Tibial nerve (tissue), 3 donors: ENCODE measurements at regions not wholly inside any gene's neighbourhood (a gene's known extent, or its start where the extent isn't known, plus 50 kb on each side); places are given as distances from the start of the nearest gene placed in this dataset.

ENCODE experiments used
- CTCF ChIP-seq, 5 experiments: fragments of 200-600 bp in 3 of 5; fragments of 450-650 bp in 2 of 5; sonication (generic) in 3 of 5; IDR thresholded peaks; one replicate each; pipeline ENCODE4 v1.5.1; 2016 to 2019; ENCODE audit warnings: antibody characterized with exemption in 5 of 5, mild to moderate bottlenecking in 3 of 5, moderate library complexity in 2 of 5
- POLR2A ChIP-seq, 2 donors: fragments of 450-650 bp; IDR thresholded peaks; one replicate each; pipeline ENCODE4 v1.6.1; 2017; ENCODE audit warnings: antibody characterized with exemption in 2 of 2, mild to moderate bottlenecking in 2 of 2, moderate library complexity in 2 of 2

DNA sequence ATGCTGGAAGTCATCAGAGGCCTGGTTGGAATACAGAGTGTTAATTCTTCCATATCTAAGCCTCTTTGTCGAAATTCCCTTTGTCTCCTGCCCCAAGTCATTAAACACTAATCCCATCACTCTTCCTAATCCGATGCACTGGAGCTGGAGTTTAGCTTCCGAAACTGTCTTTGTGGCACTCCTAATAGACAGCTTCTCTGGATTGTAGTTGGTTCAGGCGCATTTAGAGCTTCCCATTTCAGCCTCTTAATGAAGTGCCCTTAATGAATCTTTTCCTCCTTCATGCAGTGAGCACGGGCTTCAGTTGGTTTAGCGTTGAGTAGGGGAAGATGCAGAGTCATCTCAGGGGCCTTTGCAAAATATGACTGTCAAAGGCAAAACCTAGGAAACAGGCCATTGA lies 72.2 kb upstream of the MEIS1 start:
- TF ChIP-seq POLR2A (IDR thresholded peaks at IDR 0.05) (no peak), CTCF (IDR thresholded peaks at IDR 0.05) (no peak)
